Neural progenitor cell (in vitro differentiated cells): ENCODE measurements at regions not wholly inside any gene's neighbourhood (a gene's known extent, or its start where the extent isn't known, plus 50 kb on each side); places are given as distances from the start of the nearest gene placed in this dataset.

ENCODE experiments used
- DNase-seq: peaks from one replicate; pipeline ENCODE4 v3.0.0-alpha.2; 2016; ENCODE audit warnings: low spot score
- H2AFZ ChIP-seq: fragments of 200-600 bp; sonication (generic); replicated peaks from 2 replicates; pipeline ENCODE4 v1.6.1; 2016; ENCODE audit warnings: antibody characterized with exemption
- H3F3A ChIP-seq: fragments of 200-600 bp; sonication (generic); 2 replicates; pipeline ENCODE4 v1.6.1; 2016; ENCODE audit warnings: antibody characterized with exemption, low read depth
- H3K27ac ChIP-seq: fragments of 200-600 bp; sonication (generic); 2 replicates; pipeline ENCODE4 v1.5.1; 2016; ENCODE audit warnings: mild to moderate bottlenecking
- H3K27me3 ChIP-seq: fragments of 200-600 bp; sonication (generic); 2 replicates; pipeline ENCODE4 v1.6.1; 2016; ENCODE audit warnings: mild to moderate bottlenecking, moderate library complexity
- H3K36me3 ChIP-seq: fragments of 200-600 bp; sonication (generic); 2 replicates; pipeline ENCODE4 v1.5.1; 2016
- H3K4me1 ChIP-seq: fragments of 200-600 bp; sonication (generic); 2 replicates; pipeline ENCODE4 v1.6.1; 2016; ENCODE audit warnings: mixed run types
- H3K4me2 ChIP-seq: fragments of 200-600 bp; sonication (generic); 2 replicates; pipeline ENCODE4 v1.6.1; 2016
- H3K4me3 ChIP-seq: fragments of 200-600 bp; sonication (generic); 2 replicates; pipeline ENCODE4 v1.5.1; 2016
- H3K79me2 ChIP-seq: fragments of 200-600 bp; sonication (generic); 2 replicates; pipeline ENCODE4 v1.6.1; 2016; ENCODE audit warnings: low read depth
- H3K9ac ChIP-seq: fragments of 200-600 bp; sonication (generic); 2 replicates; pipeline ENCODE4 v1.6.1; 2016
- H3K9me3 ChIP-seq: fragments of 200-600 bp; sonication (generic); 2 replicates; pipeline ENCODE4 v1.5.1; 2016; ENCODE audit warnings: low read depth
- H4K20me1 ChIP-seq: fragments of 200-600 bp; sonication (generic); 2 replicates; pipeline ENCODE4 v1.6.1; 2016; ENCODE audit warnings: low read depth
- H3K27ac Mint-ChIP-seq: 3 replicates; pipeline ENCODE4 v1.8.0; 2021; ENCODE audit warnings: mixed read lengths
- H3K27me3 Mint-ChIP-seq: 2 replicates; pipeline ENCODE4 v1.8.0; 2022; ENCODE audit warnings: low read depth, mild to moderate bottlenecking, inconsistent platforms, moderate library complexity, mixed read lengths; ENCODE audit not compliant: insufficient read depth
- H3K36me3 Mint-ChIP-seq: 3 replicates; pipeline ENCODE4 v1.8.0; 2021; ENCODE audit warnings: mixed read lengths
- H3K4me1 Mint-ChIP-seq: 3 replicates; pipeline ENCODE4 v1.8.0; 2021; ENCODE audit warnings: mixed read lengths
- H3K4me3 Mint-ChIP-seq: 3 replicates; pipeline ENCODE4 v1.8.0; 2021; ENCODE audit warnings: mild to moderate bottlenecking, moderate library complexity, mixed read lengths
- H3K9me3 Mint-ChIP-seq: 3 replicates; pipeline ENCODE4 v1.8.0; 2020; ENCODE audit warnings: mixed read lengths
- CTCF ChIP-seq: fragments of 200-600 bp; sonication (generic); IDR thresholded peaks from 2 replicates; pipeline ENCODE4 v1.5.1; 2017; ENCODE audit warnings: antibody characterized with exemption, mild to moderate bottlenecking
- EZH2 ChIP-seq: fragments of 200-600 bp; sonication (generic); IDR thresholded peaks from 2 replicates; pipeline ENCODE4 v1.6.1; 2017; ENCODE audit warnings: antibody characterized with exemption, mild to moderate bottlenecking, moderate library complexity
- EZH2phosphoT487 ChIP-seq: fragments of 200-600 bp; sonication (generic); IDR thresholded peaks from 2 replicates; pipeline ENCODE4 v1.6.1; 2017; ENCODE audit warnings: antibody characterized with exemption

- peaks cover 5% of the 10 kb centered on the region for H3K36me3 Mint-ChIP-seq
These were observed 73.4 kb upstream of the ATP2B1 start for GRCh38 chr12:89781946-89782550.

GRCh38 chr12:89781156-89781555 lies 72.5 kb upstream of the ATP2B1 start:
- no peak overlapping the region for H3K4me2 ChIP-seq
- H4K20me1 ChIP-seq, result no peaks in the 10 kb centered on the region
- H2AFZ ChIP-seq, result no peak overlapping the region
- no peaks in the 10 kb centered on the region for H3K27me3 ChIP-seq
- Mint-ChIP-seq H3K9me3 (peaks cover 8% of the 10 kb centered on the region), H3K36me3 (peaks cover 5% of the 10 kb centered on the region), H3K27me3 (peaks cover 8% of the 10 kb centered on the region), H3K27ac (no peak overlapping the region), H3K4me1 (peaks cover 4% of the 10 kb centered on the region), H3K4me3 (no peak overlapping the region)
- no peaks in the 10 kb centered on the region for H3K79me2 ChIP-seq
- no peak for DNase-seq
- no peaks in the 10 kb centered on the region for H3K4me1 ChIP-seq
- no peak overlapping the region for H3K9ac ChIP-seq
- H3K9me3 ChIP-seq, result no peaks in the 10 kb centered on the region
- H3F3A ChIP-seq, result no peaks in the 10 kb centered on the region
- no peaks in the 10 kb centered on the region for H3K36me3 ChIP-seq
- H3K4me3 ChIP-seq, result no peak overlapping the region
- TF ChIP-seq EZH2phosphoT487, result no peak
- TF ChIP-seq EZH2, result no peak
- no peak for TF ChIP-seq CTCF
- no peak overlapping the region for H3K27ac ChIP-seq

More at GRCh38 chr12:89781946-89782550, 73.4 kb upstream of the ATP2B1 start:
- H3K4me3 ChIP-seq, result no peak overlapping the region
- no peak for DNase-seq
- H3F3A ChIP-seq, result no peaks in the 10 kb centered on the region
- Mint-ChIP-seq H3K4me1 (peaks cover 4% of the 10 kb centered on the region), H3K27ac (no peak overlapping the region), H3K27me3 (peaks cover 8% of the 10 kb centered on the region), H3K9me3 (peaks cover 15% of the 10 kb centered on the region), H3K4me3 (no peak overlapping the region)
- no peak overlapping the region for H3K9ac ChIP-seq
- TF ChIP-seq CTCF (no peak), EZH2 (no peak), EZH2phosphoT487 (no peak)
- no peaks in the 10 kb centered on the region for H3K9me3 ChIP-seq
- H2AFZ ChIP-seq, result no peak overlapping the region
- no peaks in the 10 kb centered on the region for H3K79me2 ChIP-seq
- no peaks in the 10 kb centered on the region for H4K20me1 ChIP-seq
- H3K36me3 ChIP-seq, result no peaks in the 10 kb centered on the region
- H3K4me2 ChIP-seq, result no peak overlapping the region
- H3K4me1 ChIP-seq, result no peaks in the 10 kb centered on the region
- no peak overlapping the region for H3K27ac ChIP-seq
- no peaks in the 10 kb centered on the region for H3K27me3 ChIP-seq

GRCh38 chr12:89779090-89779489 lies 70.5 kb upstream of the ATP2B1 start:
- Histone ChIP-seq H3K9ac (no peak overlapping the region), H3K79me2 (no peaks in the 10 kb centered on the region), H3K27ac (no peak overlapping the region), H3F3A (no peaks in the 10 kb centered on the region), H3K4me3 (no peak overlapping the region), H2AFZ (no peak overlapping the region), H3K4me1 (no peaks in the 10 kb centered on the region), H3K9me3 (no peaks in the 10 kb centered on the region), H4K20me1 (no peaks in the 10 kb centered on the region), H3K27me3 (no peaks in the 10 kb centered on the region), H3K36me3 (no peaks in the 10 kb centered on the region), H3K4me2 (no peak overlapping the region)
- Mint-ChIP-seq H3K9me3 (no peaks in the 10 kb centered on the region), H3K27ac (no peak overlapping the region), H3K4me1 (peaks cover 4% of the 10 kb centered on the region), H3K4me3 (no peak overlapping the region), H3K27me3 (peaks cover 2% of the 10 kb centered on the region), H3K36me3 (no peaks in the 10 kb centered on the region)
- DNase-seq, result no peak
- no peak for TF ChIP-seq CTCF
- no peak for TF ChIP-seq EZH2
- TF ChIP-seq EZH2phosphoT487, result no peak
